Activated CD8-positive, alpha-beta memory T cell treated with anti-CD3 and anti-CD28 coated beads, Interleukin-2, amount 50 U/mL, for 24 hours (primary cell): ENCODE measurements at regions not wholly inside any gene's neighbourhood (a gene's known extent, or its start where the extent isn't known, plus 50 kb on each side); places are given as distances from the start of the nearest gene placed in this dataset.
"Not testable (repeated sequence)": the region's sequence is repeated elsewhere in the genome, so short reads cannot be mapped to it uniquely, and the experiment has no call there.

Experiments used
- DNase-seq: peaks from one replicate; pipeline ENCODE4 v3.0.0-alpha.2; 2020; ENCODE audit errors: extremely low read depth

- DNase-seq: no peak
Observed at GRCh38 chr21:28590676-28591075, 402.0 kb downstream of the LTN1 start.

DNA sequence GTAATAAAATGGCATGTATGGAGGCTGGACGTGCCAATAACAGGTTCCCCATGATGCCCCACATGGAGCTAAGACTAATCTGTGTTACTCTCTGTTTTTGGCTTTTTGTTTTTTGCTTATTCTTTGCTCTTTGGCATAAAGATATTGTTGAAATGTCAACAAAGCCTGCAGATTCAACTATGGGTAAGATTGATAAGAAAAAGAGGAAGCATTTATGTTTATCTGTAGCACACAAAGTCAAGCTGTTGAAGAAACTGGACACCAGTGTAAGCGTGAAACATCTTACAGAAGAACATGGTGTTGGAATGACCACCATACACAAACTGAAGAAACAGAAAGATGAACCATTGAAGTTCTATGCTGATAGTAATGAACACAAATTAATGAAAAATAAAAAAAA is 402.7 kb downstream of the LTN1 start:
- no peak for DNase-seq

DNA sequence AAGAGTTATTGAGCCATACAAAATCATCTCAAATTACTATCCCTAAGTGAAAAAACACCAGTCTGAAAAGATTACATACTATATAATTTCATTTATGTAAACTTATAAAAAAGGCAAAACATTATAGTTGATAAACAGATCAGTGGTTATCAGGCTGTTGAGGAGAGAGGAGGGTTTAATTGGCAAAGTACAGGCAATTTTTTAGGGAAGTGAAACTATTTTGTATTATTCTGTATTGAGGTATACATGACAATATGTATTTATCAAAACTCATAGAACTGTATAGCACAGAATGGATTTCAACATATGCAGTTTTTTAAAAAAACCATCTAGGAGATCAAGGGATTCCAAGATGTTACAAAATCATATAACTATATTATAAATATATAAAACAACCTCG is 403.7 kb downstream of the LTN1 start:
- DNase-seq: no peak

DNA sequence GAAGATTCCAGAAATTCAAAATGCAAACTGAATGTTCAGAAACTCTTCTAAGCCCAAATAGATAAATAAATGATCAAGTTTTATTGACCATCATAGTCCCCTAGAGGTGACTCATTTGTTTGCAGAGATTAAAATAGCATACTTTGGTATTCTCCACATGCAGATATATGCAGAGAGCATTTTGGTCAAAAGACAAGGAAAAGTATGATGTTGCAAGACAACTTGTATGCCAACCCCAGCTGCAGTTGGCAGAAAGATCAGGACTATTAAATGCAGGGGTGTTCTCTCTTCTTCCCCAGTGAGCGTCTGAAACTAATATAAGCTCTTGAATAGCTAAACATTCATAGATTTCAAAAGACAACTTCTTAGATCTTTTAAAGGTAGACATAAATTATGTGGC is 404.9 kb downstream of the LTN1 start:
- no peak for DNase-seq

- no peak for DNase-seq
Observed at GRCh38 chr21:28581976-28582375, 410.7 kb downstream of the LTN1 start.

DNA sequence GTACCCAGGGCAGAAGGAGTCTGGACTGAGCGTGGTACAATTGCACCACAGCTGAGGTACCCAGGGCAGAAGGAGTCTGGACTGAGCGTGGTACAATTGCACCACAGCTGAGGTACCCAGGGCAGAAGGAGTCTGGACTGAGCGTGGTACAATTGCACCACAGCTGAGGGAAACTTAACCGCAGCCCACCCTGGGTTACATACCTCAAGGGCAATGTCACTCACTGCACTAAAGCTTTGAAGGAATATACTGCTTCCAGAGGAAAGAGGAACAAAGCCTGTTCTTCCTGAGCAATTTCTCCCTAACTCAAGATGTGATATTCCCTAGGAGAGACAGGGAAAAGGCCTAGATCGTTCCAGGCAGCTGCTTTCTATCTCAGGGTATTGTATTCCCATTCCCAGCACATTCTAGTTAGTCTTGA is 411.4 kb downstream of the LTN1 start:
- not testable (repeated sequence) for DNase-seq

- DNase-seq: no peak
Observed at GRCh38 chr21:28580585-28580984, 412.1 kb downstream of the LTN1 start.

DNA sequence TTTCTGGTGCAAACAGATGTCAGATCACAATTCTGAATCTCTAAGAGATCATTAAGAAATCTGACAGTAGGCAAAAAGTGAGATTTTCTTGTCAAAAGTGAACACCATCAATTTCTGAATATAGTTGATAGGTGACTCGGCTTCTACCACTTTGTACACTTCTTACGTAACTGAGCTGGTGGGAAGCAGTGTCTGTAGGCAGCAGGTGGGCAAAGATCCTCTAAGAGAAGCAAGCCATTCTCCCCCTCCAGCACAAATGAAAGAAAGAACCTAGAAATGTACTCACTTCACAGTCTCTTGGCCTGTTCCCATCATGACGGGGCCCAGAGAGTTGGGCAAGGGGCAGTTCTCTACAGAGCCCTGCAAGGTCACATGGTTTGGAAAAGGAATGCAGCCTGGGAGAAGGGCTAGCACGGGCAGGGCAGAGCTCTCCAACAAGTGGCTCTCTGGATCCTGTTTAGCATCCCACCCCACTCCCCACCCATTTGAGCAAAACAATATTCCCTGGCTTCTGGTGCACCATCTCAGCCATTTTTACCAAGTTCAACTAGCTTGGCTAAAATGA is 412.6 kb downstream of the LTN1 start:
- DNase-seq: no peak

DNA sequence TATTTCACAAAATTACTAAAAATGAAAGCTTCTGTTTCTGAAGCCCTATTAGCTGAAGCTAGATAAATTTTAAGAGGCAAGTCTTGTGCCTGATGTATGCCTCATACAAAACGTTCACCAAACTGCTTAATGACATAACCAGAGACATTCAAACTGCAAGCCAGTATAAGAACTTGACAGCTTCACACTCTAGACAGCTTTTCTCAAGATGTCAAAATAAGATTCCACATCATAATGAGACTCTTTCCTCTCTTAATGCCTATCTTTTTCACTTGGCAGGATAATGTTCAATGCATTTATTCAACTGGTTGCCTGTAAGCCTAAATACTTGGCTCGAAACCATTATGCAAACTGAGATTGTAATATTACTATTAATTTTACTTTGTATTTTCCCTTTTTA is 424.0 kb downstream of the LTN1 start:
- no peak for DNase-seq

- DNase-seq: not testable (repeated sequence)
Observed at GRCh38 chr21:28563933-28564332, 428.7 kb downstream of the LTN1 start.

DNA sequence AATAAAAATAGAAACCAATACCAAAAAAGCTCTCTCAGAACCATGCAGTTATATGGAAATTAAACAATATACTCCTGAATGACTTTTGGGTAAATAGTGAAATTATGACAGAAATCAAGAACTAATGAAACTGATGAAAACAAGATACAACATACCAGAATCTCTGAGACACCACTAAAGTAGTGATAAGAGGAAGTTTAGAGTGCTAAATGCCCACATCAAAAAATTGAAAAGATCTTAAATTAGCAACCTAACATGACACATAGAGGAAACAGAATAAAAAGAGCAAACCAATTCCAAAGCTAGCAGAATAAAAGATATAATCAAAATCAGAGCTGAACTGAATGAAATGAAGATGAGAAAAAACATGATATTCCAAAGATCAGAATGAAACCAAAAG is 430.9 kb downstream of the LTN1 start:
- DNase-seq: no peak

GRCh38 chr21:28554660-28555475 is 437.8 kb downstream of the LTN1 start:
- no peak for DNase-seq

GRCh38 chr21:28550057-28550825 is 442.4 kb downstream of the LTN1 start:
- no peak for DNase-seq

DNA sequence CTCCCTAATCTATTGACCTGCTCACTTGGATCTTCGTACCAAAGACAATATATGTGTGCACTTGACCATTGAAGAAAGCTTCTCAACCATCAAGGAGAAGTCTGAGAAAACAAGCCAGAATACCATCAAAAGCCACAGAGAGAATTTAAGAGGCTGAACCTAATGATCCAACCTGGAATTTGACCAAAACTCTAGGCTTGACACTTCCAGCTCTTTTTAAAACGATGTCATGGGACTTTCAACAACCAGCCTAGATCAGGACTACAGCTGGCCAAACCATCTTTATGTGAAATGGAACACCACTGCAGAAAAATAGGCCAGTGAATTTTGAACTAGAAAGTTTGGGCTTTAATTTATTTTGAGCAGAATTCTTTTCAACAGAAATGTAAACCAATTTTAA is 444.4 kb downstream of the LTN1 start:
- DNase-seq: no peak

DNA sequence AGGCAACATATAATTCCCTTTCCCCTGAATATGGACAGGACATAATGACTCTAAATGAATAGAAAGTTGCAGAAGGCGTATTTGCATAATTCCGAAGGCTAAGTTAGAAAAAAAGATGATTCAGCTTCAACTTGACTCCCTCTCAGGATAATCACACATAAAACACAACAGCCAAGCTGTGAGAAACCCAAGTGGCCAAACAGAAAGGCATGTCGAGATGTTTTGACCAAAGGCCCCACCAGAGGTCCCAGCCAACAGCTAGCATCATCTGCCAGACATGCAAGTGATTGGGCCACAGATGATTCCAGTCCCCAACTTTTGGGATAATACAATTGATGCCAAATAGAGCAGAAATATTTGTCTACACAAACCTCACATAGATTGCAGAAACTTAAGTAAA is 444.9 kb downstream of the LTN1 start:
- DNase-seq: no peak

GRCh38 chr21:28543975-28544374 is 448.7 kb downstream of the LTN1 start:
- no peak for DNase-seq

GRCh38 chr21:28541371-28542112 is 451.1 kb downstream of the LTN1 start:
- DNase-seq: no peak

DNA sequence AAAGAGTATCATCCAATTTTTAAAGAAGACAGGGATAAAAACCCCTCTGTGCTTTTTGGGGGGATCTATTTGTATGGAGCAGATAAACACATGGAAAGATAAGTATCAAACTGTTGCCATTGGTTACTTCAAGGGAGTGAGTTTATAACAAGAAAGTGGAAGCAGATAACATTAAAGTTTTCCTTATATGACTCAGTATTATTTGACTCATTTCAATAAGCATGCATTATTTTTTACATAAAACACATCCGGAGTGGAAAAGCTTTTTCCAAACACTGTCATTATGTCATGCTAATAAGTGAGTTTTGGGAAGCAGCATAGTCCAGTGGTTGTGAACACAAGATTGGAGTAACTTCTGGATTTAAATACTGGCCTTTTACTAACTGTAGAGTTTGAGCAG is 452.2 kb downstream of the LTN1 start:
- DNase-seq: no peak

DNA sequence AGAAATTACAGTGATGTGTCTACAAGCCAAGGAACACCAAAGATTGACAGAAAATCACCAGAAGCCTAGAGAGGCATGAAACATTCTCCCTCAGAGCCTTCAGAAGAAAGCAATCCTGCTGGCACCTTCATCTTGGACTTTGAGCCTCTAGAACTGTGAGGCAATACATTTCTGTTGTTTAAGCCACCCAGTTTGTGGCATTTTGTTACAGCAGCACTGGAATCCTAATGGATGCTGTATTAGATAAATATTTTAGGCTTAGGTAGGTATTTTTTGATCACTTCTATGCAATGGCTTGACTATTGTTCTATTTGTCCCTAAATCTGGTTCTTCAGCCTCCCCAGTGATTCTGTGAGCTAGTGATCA is 453.1 kb downstream of the LTN1 start:
- no peak for DNase-seq

DNA sequence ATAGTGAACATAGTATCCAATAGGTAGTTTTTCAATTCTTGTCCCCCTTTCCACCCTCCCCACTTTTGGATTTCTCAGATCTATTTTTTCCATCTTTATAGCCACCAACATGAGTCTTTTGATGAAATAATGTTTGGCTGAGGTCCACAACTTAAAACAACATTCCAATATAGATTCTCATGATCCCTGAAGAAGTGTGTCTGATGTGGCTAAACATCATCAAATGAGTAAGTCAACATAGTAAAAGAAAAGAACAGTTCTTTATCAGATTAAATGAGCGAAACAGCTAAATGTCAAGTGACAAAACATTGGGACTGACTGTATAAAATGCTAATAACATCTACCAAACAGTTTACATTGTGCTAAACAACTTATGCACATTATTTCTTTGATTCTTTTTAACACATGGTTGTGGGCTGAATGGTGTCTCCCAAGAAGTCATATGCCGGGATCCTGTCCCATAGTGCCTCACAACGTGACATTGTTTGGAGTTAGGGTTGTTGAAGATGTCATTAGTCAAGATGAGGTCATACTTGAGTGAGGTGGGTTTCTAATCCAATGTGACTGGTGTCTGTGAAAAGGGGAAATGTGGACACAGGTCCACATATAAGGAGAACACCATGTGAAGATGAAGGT is 453.6 kb downstream of the LTN1 start:
- DNase-seq: no peak

DNA sequence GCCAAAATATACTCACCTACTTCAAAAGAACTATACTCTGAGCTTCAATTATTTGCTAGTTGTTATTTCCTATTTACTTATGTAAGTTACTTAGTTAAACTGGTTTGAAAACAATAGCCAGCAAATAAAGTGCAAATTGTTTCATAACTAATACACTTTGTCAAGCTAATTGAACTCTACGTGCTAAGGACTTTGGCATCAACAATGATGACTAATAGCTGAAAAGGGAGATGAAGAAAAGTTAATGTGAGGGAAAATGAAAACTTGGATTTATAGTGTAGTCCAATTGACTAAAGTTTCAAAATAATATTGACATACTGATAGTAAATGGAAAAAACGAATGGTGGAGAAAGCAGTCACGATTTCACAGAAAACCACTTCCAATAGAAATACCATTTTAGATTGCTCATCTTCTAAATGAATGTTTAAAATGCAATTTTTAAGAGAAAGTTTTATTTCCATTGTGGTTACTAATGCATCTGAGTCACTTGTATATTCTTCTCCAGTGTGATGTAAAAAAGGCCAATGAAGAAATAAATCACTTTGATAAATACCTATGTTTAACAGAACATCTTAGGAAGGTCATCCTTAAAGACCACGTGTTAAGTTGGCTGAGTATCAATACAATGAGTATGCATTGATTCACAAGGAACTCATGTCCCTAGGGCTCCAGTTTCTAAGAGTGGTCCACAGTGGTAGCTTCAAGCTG is 455.2 kb downstream of the LTN1 start:
- DNase-seq: no peak
